ENCODE measurements at regions not wholly inside any gene's neighbourhood (a gene's known extent, or its start where the extent isn't known, plus 50 kb on each side); places are given as distances from the start of the nearest gene placed in this dataset.

DNA sequence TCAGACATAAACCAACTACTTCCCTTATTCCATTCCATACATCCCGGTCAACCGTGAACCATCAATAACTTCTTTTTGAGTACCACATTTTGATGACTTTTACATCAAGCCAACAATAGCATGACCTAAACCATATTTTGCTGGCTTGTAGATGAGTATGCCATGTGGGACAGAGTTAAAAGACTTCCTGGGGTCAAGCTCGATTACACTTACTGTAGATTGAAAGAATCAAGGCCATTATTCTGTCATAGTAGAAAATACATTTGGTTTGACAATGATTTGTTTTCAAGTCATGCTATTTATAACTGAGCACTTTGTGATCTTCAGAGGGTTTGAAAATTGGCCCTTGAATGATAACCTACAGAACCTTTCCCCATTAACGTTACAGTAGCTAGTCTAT is 1086.9 kb upstream of the PCDH20 start:
- TF ChIP-seq SUZ12 (IDR thresholded peaks at IDR 0.05; ENCODE audit: extremely low read depth, insufficient read depth, insufficient read length) (no peak), YY1 (IDR thresholded peaks at IDR 0.05; ENCODE audit: insufficient read depth, insufficient read length) (no peak)
